NCI-H146 treated with DMSO at 0.1 percent for 48 hours (cell line): ENCODE measurements at regions not wholly inside any gene's neighbourhood (a gene's known extent, or its start where the extent isn't known, plus 50 kb on each side); places are given as distances from the start of the nearest gene placed in this dataset.
"Not testable (repeated sequence)": the region's sequence is repeated elsewhere in the genome, so short reads cannot be mapped to it uniquely, and the experiment has no call there.

Experiments
- DNase-seq: peaks from one replicate; lab custom pipeline; 2025; ENCODE audit not compliant: unreplicated experiment; lab: John Stamatoyannopoulos, UW

DNA sequence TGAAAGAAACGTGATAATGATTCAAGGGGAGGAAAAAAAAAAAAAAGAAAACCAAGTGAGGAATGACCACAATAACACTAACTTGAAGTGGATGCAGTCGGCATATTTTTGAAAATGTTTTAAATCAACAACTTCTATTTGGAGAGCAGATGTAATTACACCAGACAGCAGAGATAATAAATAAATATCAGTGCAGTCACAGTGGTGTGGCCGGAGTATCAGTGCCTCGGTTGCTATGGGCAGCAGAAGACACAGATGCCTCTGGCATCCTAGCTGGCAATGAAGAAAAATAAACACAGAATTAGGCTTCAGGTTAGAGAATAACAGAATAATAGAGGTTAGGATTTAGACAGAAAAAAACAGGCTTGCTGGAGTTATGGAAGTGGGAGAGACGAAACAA, 888.3 kb downstream of the LTN1 start:
- no peak for DNase-seq

- no peak for DNase-seq
Measured at GRCh38 chr21:28100366-28100765, 892.3 kb downstream of the LTN1 start.

DNA sequence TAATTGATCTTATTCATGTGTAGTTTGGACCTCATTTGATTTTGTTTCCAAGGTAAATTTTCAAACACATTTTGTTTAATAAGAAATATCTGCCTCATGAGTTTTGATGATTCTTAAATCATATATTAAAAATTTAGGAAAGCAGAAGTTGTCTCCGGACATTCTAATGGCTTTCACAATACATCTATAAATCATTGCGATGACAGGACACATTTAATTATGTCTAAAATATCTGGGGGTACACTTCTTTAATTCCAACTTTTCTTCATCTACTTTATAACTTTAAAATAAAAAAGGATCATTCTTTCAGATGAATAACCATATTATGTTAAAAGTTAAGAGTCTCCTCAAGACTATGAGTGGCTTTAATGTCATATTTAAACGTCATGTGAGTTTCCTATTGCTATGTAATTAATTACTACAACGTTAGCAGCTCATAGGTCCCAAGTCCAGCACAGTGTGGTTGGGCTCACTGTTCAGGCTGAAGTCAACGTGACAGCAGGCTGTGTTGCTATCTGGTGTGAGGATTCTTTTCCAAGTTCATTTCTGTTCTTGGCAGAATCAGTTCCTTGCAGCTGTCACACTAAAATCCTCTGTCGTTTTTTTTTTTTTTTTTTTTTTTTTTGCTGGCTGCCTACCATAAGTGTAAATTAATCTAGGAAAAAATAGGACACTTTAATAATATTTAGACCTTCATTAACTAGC, 893.5 kb downstream of the LTN1 start:
- no peak for DNase-seq

DNA sequence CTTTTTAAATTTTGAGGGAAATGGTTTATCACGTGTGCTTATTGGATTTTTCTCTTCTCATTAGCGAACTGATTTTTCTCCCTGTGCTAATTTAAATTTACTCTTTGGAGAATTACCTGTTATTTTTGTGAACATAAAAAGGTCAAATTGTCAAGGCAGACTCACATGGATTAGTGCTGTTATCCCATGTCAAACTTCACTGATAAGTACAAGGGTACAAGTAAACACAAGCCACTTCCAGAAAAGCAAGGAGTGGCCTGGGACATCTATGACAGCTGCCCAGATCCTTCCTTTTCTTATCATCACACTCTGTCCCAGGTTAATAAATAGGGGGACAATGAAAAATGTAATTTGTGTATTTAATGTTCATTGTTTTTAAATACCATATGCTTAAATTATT, 901.2 kb downstream of the LTN1 start:
- no peak for DNase-seq

- DNase-seq, result no peak
Measured at GRCh38 chr21:28090546-28090945, 902.1 kb downstream of the LTN1 start.

DNA sequence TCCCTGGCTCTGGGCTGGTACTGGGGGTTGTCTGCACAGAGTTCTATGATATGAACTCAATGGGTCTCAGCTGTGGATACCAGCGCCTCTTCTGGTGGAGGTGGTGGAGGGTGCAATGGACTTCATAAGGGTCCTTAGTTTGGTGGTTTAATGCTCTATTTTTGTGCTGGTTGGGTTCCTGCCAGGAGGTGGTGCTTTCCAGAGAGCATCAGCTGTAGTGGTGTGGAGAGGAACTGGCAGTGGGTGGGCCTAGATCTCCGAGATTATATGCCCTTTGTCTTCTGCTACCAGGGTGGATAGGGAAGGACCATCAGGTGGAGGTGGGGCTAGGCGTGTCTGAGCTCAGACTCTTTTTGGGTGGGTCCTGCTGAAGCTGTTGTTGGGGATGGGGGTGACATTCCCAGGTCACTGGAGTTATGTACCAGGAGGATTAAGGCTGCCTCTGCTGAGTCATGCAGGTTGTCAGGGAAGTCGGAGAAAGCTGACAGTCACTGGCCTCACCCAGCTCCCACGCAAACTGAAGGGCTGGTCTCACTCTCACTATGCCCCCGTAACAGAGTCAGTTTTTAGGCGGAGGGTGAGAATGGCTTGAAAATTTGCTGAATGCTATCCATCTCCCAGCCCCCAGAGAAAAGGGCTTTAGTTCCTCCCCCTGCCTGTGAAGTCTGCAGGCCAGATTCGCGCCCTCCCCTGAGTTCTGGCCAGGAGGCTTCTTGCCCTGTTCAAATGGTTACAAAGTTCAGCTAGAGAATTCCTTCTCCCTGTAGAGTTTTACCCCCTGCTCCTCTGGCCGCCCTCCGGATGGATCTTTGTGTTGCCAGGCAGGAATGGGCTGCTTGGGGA, 902.9 kb downstream of the LTN1 start:
- DNase-seq, result no peak

DNA sequence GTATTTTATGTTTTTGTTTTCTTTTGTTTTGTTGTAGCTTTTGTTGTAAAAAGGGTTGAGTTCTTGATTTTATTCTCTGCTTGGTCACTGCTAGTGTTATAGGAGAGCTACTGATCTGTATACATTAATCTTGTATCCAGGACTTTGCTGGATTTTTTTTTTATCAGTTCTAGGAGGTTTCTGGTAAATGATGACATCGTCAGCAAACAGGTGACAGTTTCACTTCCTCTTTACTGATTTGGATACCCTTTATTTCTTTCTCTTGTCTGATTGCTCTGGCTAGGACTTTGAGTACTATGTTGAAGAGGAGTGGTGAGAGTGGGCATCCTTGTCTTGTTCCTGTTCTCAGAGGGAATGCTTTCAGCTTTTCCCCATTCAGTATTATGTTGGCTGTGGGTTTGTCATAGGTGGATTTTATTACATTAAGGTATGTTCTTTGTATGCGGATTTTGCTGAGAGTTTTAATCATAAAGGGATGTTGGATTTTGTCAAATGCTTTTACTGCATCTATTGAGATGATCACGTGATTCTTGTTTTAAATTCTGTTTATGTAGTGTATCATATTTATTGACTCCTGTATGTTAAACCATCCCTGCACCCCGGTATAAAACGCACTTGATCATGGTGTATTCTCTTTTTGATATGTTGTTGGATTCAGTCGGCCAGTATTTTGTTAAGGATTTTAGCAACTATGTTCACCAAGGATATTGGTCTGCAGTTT, 905.7 kb downstream of the LTN1 start:
- no peak for DNase-seq

DNA sequence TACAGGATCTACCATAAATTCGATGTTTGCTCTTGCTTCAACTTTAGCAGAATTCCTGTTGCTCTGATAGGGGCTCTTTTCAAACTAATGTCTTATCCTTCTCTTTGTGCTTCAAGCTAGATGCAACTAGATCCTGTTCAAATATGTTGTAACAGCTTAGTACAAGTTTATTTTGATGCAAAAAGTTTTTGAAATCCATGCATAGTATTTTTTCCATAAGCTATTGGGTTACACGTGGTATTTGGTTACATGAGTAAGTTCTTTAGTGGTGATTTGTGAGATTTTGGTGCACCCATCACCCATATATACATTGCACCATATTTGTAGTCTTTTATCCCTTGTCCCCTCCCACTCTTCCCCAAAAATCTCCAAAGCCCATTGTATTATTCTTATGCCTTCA, 907.7 kb downstream of the LTN1 start:
- DNase-seq, result no peak

DNA sequence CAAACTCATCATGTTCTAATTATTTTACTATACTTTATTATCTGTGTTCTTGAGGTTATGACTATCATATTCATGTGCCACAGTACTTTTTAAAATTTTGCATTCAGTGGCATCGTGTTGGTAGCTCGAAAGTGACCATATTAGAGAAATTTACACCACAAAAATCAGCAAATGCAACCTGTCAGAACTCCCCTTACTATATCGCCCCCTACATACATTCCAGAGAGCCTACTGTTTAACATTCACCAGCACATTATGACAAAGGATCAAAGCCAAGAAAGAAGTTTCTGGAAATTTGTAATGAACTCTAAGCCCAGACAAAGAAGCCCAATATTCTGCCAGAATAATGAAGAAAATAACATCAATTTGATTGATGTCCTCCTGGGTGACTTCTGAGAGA, 909.3 kb downstream of the LTN1 start:
- DNase-seq, result no peak

GRCh38 chr21:28078126-28078525, 914.6 kb downstream of the LTN1 start:
- DNase-seq, result no peak

DNA sequence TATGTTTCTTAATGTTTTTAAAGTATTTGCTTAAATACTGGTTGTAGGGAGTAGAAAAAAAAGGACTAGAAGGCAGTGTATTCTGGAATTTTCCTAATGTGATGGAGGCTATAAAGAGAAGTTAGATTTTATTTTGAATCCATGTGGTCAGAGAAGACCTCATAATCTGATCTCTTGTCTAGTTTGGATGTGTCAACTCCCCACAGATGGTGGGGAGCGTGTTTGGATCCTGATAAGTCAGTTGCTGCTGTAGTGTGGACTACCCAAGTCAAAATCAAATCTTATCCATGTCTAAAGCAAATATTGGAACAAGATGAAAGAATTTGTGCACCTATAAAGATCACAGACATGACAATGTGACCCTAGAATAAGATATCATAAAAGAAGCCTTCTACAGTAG, 918.0 kb downstream of the LTN1 start:
- DNase-seq, result no peak

DNA sequence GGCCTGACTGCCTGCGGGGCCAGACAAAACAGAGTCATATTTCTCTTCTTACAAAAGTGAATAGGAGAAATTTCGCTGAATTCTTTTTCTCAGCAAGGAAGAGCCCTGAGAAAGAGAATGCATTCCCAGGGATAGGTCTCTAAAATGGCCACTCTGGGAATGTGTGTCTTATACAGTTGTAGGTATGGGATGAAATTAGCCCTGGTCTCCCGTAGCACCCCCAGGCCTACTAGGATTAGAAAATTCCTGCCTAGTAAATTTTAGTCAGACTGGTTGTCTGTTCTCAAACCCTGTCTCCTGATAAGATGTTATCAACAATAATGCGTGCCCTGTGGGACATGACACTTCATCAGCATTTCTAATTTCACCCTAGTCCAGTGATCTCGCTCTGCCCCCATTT, 920.1 kb downstream of the LTN1 start:
- DNase-seq, result no peak

DNA sequence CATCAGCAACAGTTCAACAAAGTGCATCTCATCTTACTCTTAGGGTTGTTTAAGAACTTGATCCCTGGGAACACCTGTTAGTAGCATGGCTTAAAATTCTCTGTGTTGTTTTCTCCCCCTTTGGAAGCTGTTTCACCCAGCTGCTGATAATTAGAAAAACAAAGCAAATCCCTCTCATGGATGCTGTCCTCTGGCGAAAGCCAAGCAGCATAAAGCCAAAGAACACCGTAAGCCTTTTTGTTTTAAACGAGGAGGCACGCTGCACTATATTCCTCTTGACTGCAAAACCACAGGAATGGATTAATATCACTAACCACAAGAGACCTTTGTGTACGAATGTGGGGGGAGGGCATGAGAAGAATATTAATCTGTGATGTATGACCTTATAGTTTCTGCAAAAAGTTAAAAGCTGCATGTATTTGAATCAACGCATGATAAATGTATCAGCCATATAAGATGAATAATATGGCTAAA, 923.2 kb downstream of the LTN1 start:
- DNase-seq, result no peak

GRCh38 chr21:28068455-28069358, 924.0 kb downstream of the LTN1 start:
- no peak for DNase-seq

- no peak for DNase-seq
Measured at GRCh38 chr21:28066596-28067387, 925.9 kb downstream of the LTN1 start.

GRCh38 chr21:28066076-28066475, 926.6 kb downstream of the LTN1 start:
- DNase-seq, result no peak

DNA sequence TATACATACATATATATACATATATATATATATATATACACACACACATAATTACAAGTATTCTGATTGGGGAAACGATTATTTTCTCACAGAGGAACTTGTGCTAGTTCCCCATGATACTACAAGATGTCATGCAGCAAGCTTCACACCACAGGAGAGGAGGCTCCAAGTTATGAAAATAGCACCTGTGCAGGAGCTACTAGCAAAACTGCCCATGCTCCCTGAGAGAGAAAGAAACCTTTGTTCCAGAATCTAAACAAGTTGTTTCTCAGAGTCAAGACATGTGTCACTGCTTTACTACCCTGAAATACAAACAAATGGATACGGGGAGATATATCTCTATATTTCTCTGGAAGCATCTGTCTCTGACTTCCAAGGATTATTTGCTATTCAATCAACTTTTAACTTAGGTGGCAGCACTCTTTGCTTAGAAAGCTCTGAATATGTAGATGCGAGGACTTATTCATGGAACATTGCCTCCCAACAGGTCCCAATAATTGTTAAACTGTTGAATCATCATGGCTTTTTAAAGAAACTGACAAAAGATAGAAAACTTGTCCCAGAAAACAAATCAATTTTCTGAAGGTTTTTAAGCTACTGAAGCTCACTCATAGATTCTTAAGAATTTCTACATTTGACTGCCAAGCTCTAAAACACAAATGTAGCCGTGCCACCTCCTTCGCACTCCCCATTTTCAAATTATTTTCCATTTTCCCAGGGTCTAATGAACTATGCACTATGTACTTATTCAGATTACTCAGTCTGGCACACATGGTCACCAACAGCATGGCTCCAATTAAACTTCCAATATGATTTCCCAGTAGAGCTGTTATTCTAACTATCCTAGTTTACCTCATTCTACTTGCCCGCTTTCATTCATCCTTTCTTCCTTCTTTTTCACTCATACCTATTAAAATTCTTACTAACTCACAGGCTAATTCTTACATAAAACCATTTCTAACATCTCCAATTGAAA, 929.1 kb downstream of the LTN1 start:
- DNase-seq, result no peak

GRCh38 chr21:28052956-28053355, 939.7 kb downstream of the LTN1 start:
- not testable (repeated sequence) for DNase-seq

- not testable (repeated sequence) for DNase-seq
Measured at GRCh38 chr21:28051649-28052048, 941.0 kb downstream of the LTN1 start.
